GM23338 (cell line): ENCODE measurements at regions not wholly inside any gene's neighbourhood (a gene's known extent, or its start where the extent isn't known, plus 50 kb on each side); places are given as distances from the start of the nearest gene placed in this dataset.

Source experiments
- CREB1 ChIP-seq: fragments of 250-450 bp; sonication (Bioruptor Pico); IDR thresholded peaks from 2 replicates; pipeline ENCODE4 v1.5.0; 2020; ENCODE audit warnings: low read depth, mild to moderate bottlenecking, moderate library complexity
- CTCF ChIP-seq, 2 experiments: fragments of 200-600 bp in 1 of 2; sonication (generic) in 1 of 2; conservative IDR thresholded peaks; 2 replicates each; pipeline versions ENCODE4 v1.5.1 to v1.6.1; 2016 to 2017; ENCODE audit warnings: antibody characterized with exemption in 2 of 2, low read depth in 2 of 2, mild to moderate bottlenecking in 2 of 2, moderate library complexity in 1 of 2
- EZH2 ChIP-seq: fragments of 200-600 bp; sonication (generic); IDR thresholded peaks from one replicate; pipeline ENCODE4 v1.8.0; 2017; ENCODE audit warnings: antibody characterized with exemption, mild to moderate bottlenecking, low read depth; ENCODE audit not compliant: unreplicated experiment
- EZH2phosphoT487 ChIP-seq: fragments of 200-600 bp; sonication (generic); IDR thresholded peaks from one replicate; pipeline ENCODE4 v1.8.1; 2018; ENCODE audit warnings: antibody characterized with exemption; ENCODE audit not compliant: unreplicated experiment
- JUNB ChIP-seq: IDR thresholded peaks from one replicate; pipeline ENCODE4 v1.6.1; 2016; ENCODE audit warnings: antibody characterized with exemption; ENCODE audit not compliant: unreplicated experiment
- POLR2AphosphoS5 ChIP-seq: IDR thresholded peaks from 2 replicates; pipeline ENCODE4 v1.6.1; 2016; ENCODE audit warnings: antibody characterized with exemption, low read depth
- STAT1 ChIP-seq: IDR thresholded peaks from one replicate; pipeline ENCODE4 v1.6.1; 2016; ENCODE audit warnings: antibody characterized with exemption; ENCODE audit not compliant: unreplicated experiment
- TF ChIP-seq, protein P1 (sequence below): IDR thresholded peaks from one replicate; pipeline ENCODE4 v1.6.1; 2018; ENCODE audit warnings: antibody characterized with exemption; ENCODE audit not compliant: unreplicated experiment
- TF ChIP-seq, protein P2 (sequence below): IDR thresholded peaks from 2 replicates; pipeline ENCODE4 v1.6.1; 2016; ENCODE audit warnings: antibody characterized with exemption

GRCh38 chr4:23504083-23504482, 385.8 kb downstream of the PPARGC1A start:
- TF ChIP-seq EZH2 (no peak), CTCF (conservative IDR thresholded peaks at IDR 0.05; ENCODE audit: low read depth in 2 of 2) (no peak), POLR2AphosphoS5 (no peak), JUNB (no peak), EZH2phosphoT487 (no peak), CREB1 (CRISPR knock-in tag) (no peak), STAT1 (no peak)
- TF ChIP-seq, protein P1, sequence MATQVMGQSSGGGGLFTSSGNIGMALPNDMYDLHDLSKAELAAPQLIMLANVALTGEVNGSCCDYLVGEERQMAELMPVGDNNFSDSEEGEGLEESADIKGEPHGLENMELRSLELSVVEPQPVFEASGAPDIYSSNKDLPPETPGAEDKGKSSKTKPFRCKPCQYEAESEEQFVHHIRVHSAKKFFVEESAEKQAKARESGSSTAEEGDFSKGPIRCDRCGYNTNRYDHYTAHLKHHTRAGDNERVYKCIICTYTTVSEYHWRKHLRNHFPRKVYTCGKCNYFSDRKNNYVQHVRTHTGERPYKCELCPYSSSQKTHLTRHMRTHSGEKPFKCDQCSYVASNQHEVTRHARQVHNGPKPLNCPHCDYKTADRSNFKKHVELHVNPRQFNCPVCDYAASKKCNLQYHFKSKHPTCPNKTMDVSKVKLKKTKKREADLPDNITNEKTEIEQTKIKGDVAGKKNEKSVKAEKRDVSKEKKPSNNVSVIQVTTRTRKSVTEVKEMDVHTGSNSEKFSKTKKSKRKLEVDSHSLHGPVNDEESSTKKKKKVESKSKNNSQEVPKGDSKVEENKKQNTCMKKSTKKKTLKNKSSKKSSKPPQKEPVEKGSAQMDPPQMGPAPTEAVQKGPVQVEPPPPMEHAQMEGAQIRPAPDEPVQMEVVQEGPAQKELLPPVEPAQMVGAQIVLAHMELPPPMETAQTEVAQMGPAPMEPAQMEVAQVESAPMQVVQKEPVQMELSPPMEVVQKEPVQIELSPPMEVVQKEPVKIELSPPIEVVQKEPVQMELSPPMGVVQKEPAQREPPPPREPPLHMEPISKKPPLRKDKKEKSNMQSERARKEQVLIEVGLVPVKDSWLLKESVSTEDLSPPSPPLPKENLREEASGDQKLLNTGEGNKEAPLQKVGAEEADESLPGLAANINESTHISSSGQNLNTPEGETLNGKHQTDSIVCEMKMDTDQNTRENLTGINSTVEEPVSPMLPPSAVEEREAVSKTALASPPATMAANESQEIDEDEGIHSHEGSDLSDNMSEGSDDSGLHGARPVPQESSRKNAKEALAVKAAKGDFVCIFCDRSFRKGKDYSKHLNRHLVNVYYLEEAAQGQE: no peak
- TF ChIP-seq, protein P2, sequence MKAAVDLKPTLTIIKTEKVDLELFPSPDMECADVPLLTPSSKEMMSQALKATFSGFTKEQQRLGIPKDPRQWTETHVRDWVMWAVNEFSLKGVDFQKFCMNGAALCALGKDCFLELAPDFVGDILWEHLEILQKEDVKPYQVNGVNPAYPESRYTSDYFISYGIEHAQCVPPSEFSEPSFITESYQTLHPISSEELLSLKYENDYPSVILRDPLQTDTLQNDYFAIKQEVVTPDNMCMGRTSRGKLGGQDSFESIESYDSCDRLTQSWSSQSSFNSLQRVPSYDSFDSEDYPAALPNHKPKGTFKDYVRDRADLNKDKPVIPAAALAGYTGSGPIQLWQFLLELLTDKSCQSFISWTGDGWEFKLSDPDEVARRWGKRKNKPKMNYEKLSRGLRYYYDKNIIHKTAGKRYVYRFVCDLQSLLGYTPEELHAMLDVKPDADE: no peak
